ENCODE measurements at regions not wholly inside any gene's neighbourhood (a gene's known extent, or its start where the extent isn't known, plus 50 kb on each side); places are given as distances from the start of the nearest gene placed in this dataset.

GRCh38 chr4:180391613-180392012 lies 1851.6 kb upstream of the TENM3 start:
- H3K4me1 ChIP-seq (ENCODE audit: control insufficient read depth in 5 of 5, insufficient read depth in 5 of 5, low read length in 5 of 5), result no peaks in the 10 kb centered on the region
- no peaks in the 10 kb centered on the region for H3K9me3 ChIP-seq (ENCODE audit: control insufficient read depth in 4 of 4, insufficient read depth in 3 of 4, low read length in 3 of 4)
- H3K9ac ChIP-seq (ENCODE audit: insufficient read depth in 1 of 2, low read length in 2 of 2), result no peak overlapping the region
- ATAC-seq (ENCODE audit: insufficient read depth, low FRiP score) (no peak), DNase-seq (no peak)
- no peak overlapping the region for H3K27ac ChIP-seq (ENCODE audit: low read depth in 1 of 2, low read length in 1 of 2)
- H3K4me3 ChIP-seq, result no peak overlapping the region
- no peaks in the 10 kb centered on the region for H3K27me3 ChIP-seq (ENCODE audit: control insufficient read depth in 3 of 3, insufficient read depth in 3 of 3, low read length in 2 of 3)
- no peak for TF ChIP-seq CTCF (IDR thresholded peaks at IDR 0.05; ENCODE audit: control extremely low read depth, extremely low read depth)
- H3K36me3 ChIP-seq (ENCODE audit: control insufficient read depth in 4 of 4, insufficient read depth in 4 of 4, low read length in 4 of 4), result no peaks in the 10 kb centered on the region
- 96 to 98% methylated on average over 2 of the region's 2 CpGs for WGBS, 2 donors

- Histone ChIP-seq H3K9me3 (ENCODE audit: control insufficient read depth in 4 of 4, insufficient read depth in 3 of 4, low read length in 3 of 4) (no peaks in the 10 kb centered on the region), H3K27me3 (ENCODE audit: control insufficient read depth in 3 of 3, insufficient read depth in 3 of 3, low read length in 2 of 3) (no peaks in the 10 kb centered on the region), H3K27ac (ENCODE audit: low read depth in 1 of 2, low read length in 1 of 2) (no peak overlapping the region), H3K4me1 (ENCODE audit: control insufficient read depth in 5 of 5, insufficient read depth in 5 of 5, low read length in 5 of 5) (peaks cover 0 to 5% (median 0%) of the 10 kb centered on the region in 5 donors), H3K36me3 (ENCODE audit: control insufficient read depth in 4 of 4, insufficient read depth in 4 of 4, low read length in 4 of 4) (no peaks in the 10 kb centered on the region), H3K4me3 (no peak overlapping the region), H3K9ac (ENCODE audit: insufficient read depth in 1 of 2, low read length in 2 of 2) (no peak overlapping the region)
- ATAC-seq (ENCODE audit: insufficient read depth, low FRiP score) (no peak), DNase-seq (no peak)
- TF ChIP-seq CTCF (IDR thresholded peaks at IDR 0.05; ENCODE audit: control extremely low read depth, extremely low read depth), result no peak
- WGBS, 2 donors, result 35 to 46% methylated on average over 2 of the region's 2 CpGs
Observed at GRCh38 chr4:180394312-180394711, 1848.9 kb upstream of the TENM3 start.

- 49 to 62% methylated on average over 3 of the region's 3 CpGs for WGBS, 2 donors
- peaks cover 0 to 5% (median 0%) of the 10 kb centered on the region in 5 donors for H3K4me1 ChIP-seq (ENCODE audit: control insufficient read depth in 5 of 5, insufficient read depth in 5 of 5, low read length in 5 of 5)
- peak in 1 of 3 donors; percentile 9 for DNase-seq
- H3K4me3 ChIP-seq, result no peak overlapping the region
- no peak overlapping the region for H3K27ac ChIP-seq (ENCODE audit: low read depth in 1 of 2, low read length in 1 of 2)
- H3K36me3 ChIP-seq (ENCODE audit: control insufficient read depth in 4 of 4, insufficient read depth in 4 of 4, low read length in 4 of 4), result no peaks in the 10 kb centered on the region
- no peak for TF ChIP-seq CTCF (IDR thresholded peaks at IDR 0.05; ENCODE audit: control extremely low read depth, extremely low read depth)
- H3K9me3 ChIP-seq (ENCODE audit: control insufficient read depth in 4 of 4, insufficient read depth in 3 of 4, low read length in 3 of 4), result no peaks in the 10 kb centered on the region
- ATAC-seq (ENCODE audit: insufficient read depth, low FRiP score), result no peak
- no peaks in the 10 kb centered on the region for H3K27me3 ChIP-seq (ENCODE audit: control insufficient read depth in 3 of 3, insufficient read depth in 3 of 3, low read length in 2 of 3)
- H3K9ac ChIP-seq (ENCODE audit: insufficient read depth in 1 of 2, low read length in 2 of 2), result no peak overlapping the region
Observed at GRCh38 chr4:180394730-180395129, 1848.5 kb upstream of the TENM3 start.

- Histone ChIP-seq H3K9ac (ENCODE audit: insufficient read depth in 1 of 2, low read length in 2 of 2) (no peak overlapping the region), H3K27me3 (ENCODE audit: control insufficient read depth in 3 of 3, insufficient read depth in 3 of 3, low read length in 2 of 3) (no peaks in the 10 kb centered on the region), H3K36me3 (ENCODE audit: control insufficient read depth in 4 of 4, insufficient read depth in 4 of 4, low read length in 4 of 4) (no peaks in the 10 kb centered on the region), H3K27ac (ENCODE audit: low read depth in 1 of 2, low read length in 1 of 2) (no peak overlapping the region), H3K4me1 (ENCODE audit: control insufficient read depth in 5 of 5, insufficient read depth in 5 of 5, low read length in 5 of 5) (peaks cover 0 to 5% (median 0%) of the 10 kb centered on the region in 5 donors), H3K9me3 (ENCODE audit: control insufficient read depth in 4 of 4, insufficient read depth in 3 of 4, low read length in 3 of 4) (no peaks in the 10 kb centered on the region), H3K4me3 (no peak overlapping the region)
- WGBS, 2 donors, result 51 to 64% methylated on average over 4 of the region's 4 CpGs
- DNase-seq (peak; percentile 35 to 93 (median 75)), ATAC-seq (ENCODE audit: insufficient read depth, low FRiP score) (no peak)
- no peak for TF ChIP-seq CTCF (IDR thresholded peaks at IDR 0.05; ENCODE audit: control extremely low read depth, extremely low read depth)
Observed at GRCh38 chr4:180398564-180398963, 1844.6 kb upstream of the TENM3 start.
